ENCODE measurements at regions not wholly inside any gene's neighbourhood (a gene's known extent, or its start where the extent isn't known, plus 50 kb on each side); places are given as distances from the start of the nearest gene placed in this dataset.

- TF ChIP-seq, protein P1, sequence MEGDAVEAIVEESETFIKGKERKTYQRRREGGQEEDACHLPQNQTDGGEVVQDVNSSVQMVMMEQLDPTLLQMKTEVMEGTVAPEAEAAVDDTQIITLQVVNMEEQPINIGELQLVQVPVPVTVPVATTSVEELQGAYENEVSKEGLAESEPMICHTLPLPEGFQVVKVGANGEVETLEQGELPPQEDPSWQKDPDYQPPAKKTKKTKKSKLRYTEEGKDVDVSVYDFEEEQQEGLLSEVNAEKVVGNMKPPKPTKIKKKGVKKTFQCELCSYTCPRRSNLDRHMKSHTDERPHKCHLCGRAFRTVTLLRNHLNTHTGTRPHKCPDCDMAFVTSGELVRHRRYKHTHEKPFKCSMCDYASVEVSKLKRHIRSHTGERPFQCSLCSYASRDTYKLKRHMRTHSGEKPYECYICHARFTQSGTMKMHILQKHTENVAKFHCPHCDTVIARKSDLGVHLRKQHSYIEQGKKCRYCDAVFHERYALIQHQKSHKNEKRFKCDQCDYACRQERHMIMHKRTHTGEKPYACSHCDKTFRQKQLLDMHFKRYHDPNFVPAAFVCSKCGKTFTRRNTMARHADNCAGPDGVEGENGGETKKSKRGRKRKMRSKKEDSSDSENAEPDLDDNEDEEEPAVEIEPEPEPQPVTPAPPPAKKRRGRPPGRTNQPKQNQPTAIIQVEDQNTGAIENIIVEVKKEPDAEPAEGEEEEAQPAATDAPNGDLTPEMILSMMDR (IDR thresholded peaks at IDR 0.05): no peak
- TF ChIP-seq POLR2A (IDR thresholded peaks at IDR 0.05): no peak
Measured at GRCh38 chr4:119730671-119730950, 102.0 kb upstream of the PDE5A start.

Measured in gastroesophageal sphincter (tissue), 3 donors.